GM21360 (cell line): ENCODE measurements at regions not wholly inside any gene's neighbourhood (a gene's known extent, or its start where the extent isn't known, plus 50 kb on each side); places are given as distances from the start of the nearest gene placed in this dataset.
"Not testable (repeated sequence)": the region's sequence is repeated elsewhere in the genome, so short reads cannot be mapped to it uniquely, and the experiment has no call there.

Source experiments
- ATAC-seq: cut with Tn5 transposase; IDR thresholded peaks from one replicate; pipeline ENCODE4 v1.9.1; 2021; ENCODE audit warnings: mild to moderate bottlenecking, moderate library complexity; ENCODE audit not compliant: unreplicated experiment

DNA sequence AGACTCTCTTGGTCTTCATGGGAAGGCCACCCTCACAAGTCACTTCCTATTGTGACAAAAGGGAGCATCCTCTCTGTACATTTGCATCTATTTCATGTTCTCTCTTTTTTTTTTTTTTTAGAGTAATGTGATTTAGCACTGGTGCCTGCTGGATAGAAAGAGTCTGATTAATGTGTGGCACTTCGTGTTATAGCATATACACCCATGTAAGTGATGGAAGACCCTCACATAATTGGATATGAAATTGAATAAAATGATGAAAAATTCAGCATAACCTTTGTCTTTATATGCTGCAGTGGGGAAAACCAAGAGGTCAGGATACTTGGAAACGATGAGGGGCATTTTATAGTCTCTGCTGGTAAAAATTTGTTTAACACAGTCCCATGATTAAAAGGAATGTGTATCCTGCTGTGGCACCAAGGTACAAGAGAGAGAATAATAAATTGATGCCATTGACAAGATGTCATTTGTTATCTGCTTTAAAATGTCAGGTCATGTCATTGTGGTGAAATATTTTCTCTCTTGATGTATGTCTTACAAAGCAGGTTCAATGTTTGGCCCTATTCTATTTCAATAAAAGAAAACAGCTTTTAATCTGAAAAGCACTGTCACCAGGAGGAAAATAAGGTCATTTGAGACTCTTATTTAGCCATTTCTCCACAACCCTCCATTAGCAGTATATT lies 1115.4 kb downstream of the STPG2 start:
- ATAC-seq: no peak

DNA sequence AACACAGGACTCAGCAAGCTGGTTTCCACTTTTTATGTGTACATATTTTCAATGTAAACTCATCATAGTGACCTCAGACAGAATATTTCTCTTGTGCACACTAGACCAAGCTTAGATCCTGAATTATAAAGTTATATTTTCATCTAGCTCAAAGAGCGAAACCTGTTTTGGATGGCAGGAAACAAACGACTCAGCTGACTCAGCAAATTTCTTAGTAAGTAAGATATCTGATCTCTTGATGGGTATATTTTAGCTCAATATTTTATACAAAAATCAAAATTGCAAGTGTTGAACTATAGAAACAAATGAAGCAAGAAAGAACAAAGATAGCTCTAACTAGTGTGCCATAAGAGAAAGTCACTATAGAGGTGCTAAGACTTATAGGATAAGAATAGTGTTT lies 1114.5 kb downstream of the STPG2 start:
- no peak for ATAC-seq

GRCh38 chr4:97037411-97038145 lies 1105.7 kb downstream of the STPG2 start:
- not testable (repeated sequence) for ATAC-seq

GRCh38 chr4:97038146-97038516 lies 1105.1 kb downstream of the STPG2 start:
- no peak for ATAC-seq

DNA sequence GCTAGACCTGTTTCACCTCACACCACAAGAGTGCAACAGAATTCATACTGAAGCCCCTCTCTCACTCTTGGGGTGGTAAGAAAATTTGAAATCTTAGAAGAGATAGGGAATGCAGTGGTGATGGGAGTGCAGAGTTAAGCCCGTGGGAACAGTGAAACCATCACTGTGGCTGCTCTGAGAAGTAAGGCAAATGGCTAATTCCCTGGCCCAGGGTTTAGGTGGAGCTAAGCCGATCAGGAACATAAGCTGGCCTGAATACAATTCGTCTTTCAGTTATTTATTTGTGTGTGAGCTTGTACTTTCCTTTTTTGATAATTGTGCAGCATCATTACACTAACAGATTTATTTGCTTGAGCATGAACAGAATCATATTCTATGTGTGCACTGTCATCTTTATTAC lies 1070.6 kb downstream of the STPG2 start:
- ATAC-seq: no peak

GRCh38 chr4:97073194-97073593 lies 1070.1 kb downstream of the STPG2 start:
- no peak for ATAC-seq

DNA sequence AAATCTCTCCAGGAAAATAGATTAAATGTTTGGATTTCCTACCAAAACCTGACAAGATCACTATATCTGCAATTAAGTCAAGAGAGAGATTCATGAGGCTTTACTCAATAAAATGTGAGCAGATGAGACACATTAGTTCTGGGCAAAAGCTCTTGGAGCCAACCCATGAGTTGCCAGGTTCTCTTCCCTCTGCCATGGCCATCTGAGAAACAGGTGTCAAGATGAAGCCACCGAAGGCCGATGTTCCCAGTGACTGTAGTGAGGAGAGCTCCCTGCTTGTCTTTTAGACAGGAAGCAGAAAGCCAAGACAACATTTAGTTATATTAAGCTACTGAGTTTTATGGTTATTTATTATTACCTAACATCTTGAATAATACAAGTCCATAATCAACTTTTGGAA lies 1068.7 kb downstream of the STPG2 start:
- ATAC-seq: no peak

GRCh38 chr4:97081951-97082350 lies 1061.3 kb downstream of the STPG2 start:
- ATAC-seq: no peak

- not testable (repeated sequence) for ATAC-seq
Measured at GRCh38 chr4:97097036-97097435, 1046.2 kb downstream of the STPG2 start.

GRCh38 chr4:97101171-97101570 lies 1042.1 kb downstream of the STPG2 start:
- ATAC-seq: not testable (repeated sequence)

- ATAC-seq: no peak
Measured at GRCh38 chr4:97103252-97103651, 1040.0 kb downstream of the STPG2 start.

DNA sequence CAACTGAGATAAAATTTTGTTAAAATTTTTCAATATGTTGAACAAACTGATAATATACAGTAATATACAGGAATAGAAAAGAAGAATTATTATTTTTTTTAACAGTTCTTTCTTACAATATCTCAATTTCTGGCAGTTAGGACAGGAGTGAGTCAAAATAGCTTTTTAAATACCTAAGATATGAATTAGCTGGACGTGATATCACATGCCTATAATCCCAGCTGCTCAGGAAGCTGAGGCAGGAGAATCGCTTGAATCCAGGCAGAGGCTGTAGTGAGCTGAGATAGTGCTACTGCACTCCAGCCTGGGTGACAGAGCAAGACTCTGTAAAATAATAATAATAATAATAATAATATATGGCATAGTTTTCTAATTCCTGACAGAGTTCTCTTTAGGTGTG lies 1039.3 kb downstream of the STPG2 start:
- ATAC-seq: no peak

DNA sequence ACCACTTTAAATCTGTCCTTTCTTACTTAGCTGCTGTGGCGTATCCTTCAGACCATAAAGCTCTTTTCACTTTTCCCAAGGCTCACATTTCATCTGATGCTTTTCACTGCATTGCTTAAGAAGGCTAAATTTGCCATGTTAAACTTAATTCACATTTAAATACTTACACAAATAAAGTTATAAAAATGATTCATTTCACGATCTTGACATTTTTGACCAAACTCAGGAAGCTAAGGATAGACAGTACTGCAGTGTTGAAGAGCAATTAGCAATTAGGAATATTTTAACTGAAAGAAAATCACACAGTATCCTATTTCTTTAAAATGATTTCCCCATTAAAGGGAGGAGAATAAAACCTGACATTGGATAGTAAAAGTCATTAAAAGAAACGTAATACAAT lies 1038.6 kb downstream of the STPG2 start:
- ATAC-seq: no peak

DNA sequence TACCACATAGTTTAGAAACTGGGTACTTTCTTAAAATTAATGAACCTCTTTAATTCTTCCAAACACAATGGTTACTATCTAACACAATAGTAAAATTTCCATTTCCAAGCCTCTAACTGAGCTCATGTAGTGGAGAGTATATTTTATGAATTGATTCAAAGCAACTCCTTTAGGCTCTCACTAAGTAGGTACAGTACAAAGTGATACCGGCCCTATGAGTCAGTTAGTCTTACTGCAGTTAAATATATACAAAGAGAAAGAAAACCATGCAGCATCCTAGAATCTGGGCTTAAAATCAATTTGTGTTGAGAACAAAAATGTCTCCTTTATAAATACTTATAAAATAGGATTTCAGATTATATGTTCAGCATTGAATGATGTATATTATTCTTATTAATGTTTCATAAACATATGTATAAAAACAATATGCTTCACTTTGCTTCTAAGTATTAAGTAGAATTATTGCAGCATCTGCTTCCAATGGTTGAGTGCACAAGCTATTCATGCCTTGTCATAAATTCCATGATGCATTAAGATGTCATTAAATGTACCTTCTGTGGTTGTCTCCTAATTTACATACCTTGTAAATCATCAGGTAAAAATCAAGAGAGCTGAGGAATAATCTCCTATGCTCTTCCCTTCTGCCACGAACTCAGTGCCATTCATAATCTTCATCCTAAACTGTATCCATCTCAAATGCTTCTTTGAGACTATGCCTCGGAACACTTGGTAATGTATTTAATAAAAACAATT lies 1037.8 kb downstream of the STPG2 start:
- no peak for ATAC-seq

DNA sequence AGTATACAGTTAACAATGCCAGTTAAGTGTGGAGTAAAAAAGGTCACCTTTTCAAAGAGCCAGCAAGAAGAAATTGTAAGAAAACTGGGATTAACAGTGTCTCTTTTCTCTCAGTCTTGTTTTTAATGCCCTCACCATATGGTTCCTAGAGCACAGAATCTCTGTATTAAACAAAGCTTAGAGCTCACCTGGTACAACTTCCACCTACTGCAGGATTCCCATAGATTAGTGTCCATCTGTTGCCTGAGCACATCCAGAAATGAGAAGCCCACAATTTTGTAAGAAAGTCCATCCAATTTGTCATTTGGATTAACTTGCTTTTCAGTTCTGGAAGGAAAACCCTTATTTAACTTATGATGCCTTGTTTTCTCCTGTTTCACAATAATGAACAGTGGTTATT lies 1037.1 kb downstream of the STPG2 start:
- no peak for ATAC-seq

DNA sequence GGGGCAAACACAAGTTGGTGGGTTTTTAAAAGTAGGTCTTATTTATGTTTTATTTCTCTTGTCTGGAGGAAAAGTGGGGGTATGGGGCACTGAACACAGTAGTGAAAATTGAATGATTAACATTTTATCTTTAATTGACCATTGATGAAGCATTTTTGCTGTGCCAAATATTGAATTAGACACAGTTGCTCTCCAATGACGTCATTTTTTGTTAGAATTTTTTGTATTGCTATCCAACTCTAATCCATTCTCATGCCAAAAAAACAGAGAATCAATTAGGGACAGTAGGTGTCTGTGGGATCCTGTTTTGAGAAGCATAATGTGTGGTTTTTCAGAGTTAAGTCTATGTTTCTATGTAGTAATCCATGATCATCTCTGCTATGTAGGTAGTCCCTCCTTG lies 1032.8 kb downstream of the STPG2 start:
- no peak for ATAC-seq

DNA sequence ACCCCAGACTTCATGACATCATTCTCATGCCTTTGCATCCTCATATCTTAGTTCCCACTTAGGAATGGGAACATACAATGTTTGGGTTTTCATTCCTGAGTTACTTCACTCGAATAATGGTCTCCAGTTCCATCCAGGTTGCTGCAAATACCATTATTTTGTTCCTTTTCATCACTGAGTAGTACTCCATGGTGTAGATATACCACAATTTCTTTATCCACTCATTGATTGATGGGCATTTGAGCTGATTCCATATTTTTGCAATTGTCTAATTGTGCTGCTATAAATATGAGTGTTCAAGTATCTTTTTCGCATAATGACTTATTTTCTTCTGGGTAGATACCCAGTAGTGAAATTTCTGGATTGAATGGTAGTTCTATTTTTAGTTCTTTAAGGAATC lies 1026.8 kb downstream of the STPG2 start:
- no peak for ATAC-seq

DNA sequence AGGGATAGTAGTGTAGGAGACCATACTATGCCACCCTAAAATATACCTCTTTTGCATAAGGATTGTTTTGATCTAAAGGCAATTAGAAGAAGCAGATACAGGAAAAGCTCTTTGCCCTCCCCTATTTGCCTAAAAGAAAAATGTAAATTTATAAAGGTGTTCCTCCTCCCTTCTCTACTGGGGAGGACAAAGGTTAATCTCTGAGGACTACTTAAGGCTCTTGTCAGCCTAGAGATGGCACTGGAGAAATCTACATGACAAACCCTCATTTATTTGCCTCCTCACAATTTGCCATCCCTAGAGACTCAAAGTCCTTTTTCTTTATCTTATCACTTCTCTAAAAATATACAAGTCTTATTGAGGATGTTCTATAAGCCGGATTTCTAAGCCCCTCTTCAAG lies 1021.8 kb downstream of the STPG2 start:
- no peak for ATAC-seq

DNA sequence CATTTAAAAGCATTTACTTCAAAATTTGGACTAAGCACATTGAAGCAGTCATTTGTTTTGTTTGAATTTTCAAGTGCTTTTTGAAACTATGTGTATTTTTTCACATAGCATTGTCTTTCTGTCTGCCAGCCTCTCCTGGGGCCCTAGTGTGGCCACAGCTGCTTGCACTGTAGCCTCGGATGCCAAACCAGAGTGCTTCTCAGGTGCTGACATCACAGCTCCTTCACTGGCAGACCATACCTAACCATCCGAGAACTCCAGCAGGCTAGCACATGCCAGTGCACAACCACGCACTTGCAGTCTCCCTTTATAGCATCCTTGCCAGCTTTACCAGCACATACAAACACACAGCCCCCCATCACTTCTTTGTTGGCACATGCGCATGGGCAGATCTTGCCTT lies 1019.7 kb downstream of the STPG2 start:
- ATAC-seq: no peak

- no peak for ATAC-seq
Measured at GRCh38 chr4:97132435-97132834, 1010.8 kb downstream of the STPG2 start.

GRCh38 chr4:97134456-97134855 lies 1008.8 kb downstream of the STPG2 start:
- no peak for ATAC-seq

DNA sequence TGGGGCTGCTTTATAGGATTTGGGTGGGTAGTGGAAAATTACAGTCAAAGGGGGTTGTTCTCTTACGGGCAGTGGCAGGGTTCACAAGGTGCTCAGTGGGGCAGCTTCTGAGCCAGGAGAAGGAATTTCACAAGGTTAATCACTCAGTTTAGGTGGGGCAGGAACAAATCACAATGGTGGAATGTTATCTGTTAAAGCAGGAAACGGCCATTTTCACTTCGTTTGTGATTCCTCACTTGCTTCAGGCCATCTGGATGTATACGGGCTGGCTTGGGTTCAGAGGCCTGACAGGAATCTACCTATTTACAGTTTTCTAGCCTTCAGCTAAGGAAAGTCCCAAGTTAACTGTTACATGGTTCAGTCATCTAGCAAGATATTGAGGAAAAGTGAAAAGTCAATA lies 1003.5 kb downstream of the STPG2 start:
- ATAC-seq: no peak
